ENCODE measurements at regions not wholly inside any gene's neighbourhood (a gene's known extent, or its start where the extent isn't known, plus 50 kb on each side); places are given as distances from the start of the nearest gene placed in this dataset.

- DNase-seq (ENCODE audit: low spot score): no peak
Measured at GRCh38 chr1:87820668-87821334, 492.1 kb downstream of the LMO4 start.

- DNase-seq (ENCODE audit: low spot score): no peak
Measured at GRCh38 chr1:87821335-87821697, 492.6 kb downstream of the LMO4 start.

- DNase-seq (ENCODE audit: low spot score): no peak
Measured at GRCh38 chr1:87826681-87827251, 498.1 kb downstream of the LMO4 start.

GRCh38 chr1:87829360-87829759, 500.7 kb downstream of the LMO4 start:
- no peak for DNase-seq (ENCODE audit: low spot score)

- DNase-seq (ENCODE audit: low spot score): no peak
Measured at GRCh38 chr1:87830432-87830978, 501.8 kb downstream of the LMO4 start.

GRCh38 chr1:87833166-87833565, 504.5 kb downstream of the LMO4 start:
- no peak for DNase-seq (ENCODE audit: low spot score)

GRCh38 chr1:87834151-87834550, 505.5 kb downstream of the LMO4 start:
- DNase-seq (ENCODE audit: low spot score): no peak

GRCh38 chr1:87834941-87835340, 506.3 kb downstream of the LMO4 start:
- no peak for DNase-seq (ENCODE audit: low spot score)

GRCh38 chr1:87840767-87841166, 512.1 kb downstream of the LMO4 start:
- DNase-seq (ENCODE audit: low spot score): no peak

GRCh38 chr1:87841332-87841731, 512.7 kb downstream of the LMO4 start:
- no peak for DNase-seq (ENCODE audit: low spot score)

- no peak for DNase-seq (ENCODE audit: low spot score)
Measured at GRCh38 chr1:87842156-87842555, 513.5 kb downstream of the LMO4 start.

GRCh38 chr1:87844251-87844650, 515.6 kb downstream of the LMO4 start:
- DNase-seq (ENCODE audit: low spot score): no peak

GRCh38 chr1:87851490-87851889, 522.8 kb downstream of the LMO4 start:
- DNase-seq (ENCODE audit: low spot score): no peak

- DNase-seq (ENCODE audit: low spot score): no peak
Measured at GRCh38 chr1:87852410-87853161, 523.9 kb downstream of the LMO4 start.

- no peak for DNase-seq (ENCODE audit: low spot score)
Measured at GRCh38 chr1:87853576-87854351, 525.1 kb downstream of the LMO4 start.

GRCh38 chr1:87863317-87863716, 534.6 kb downstream of the LMO4 start:
- DNase-seq (ENCODE audit: low spot score): no peak

GRCh38 chr1:87864676-87865075, 536.0 kb downstream of the LMO4 start:
- no peak for DNase-seq (ENCODE audit: low spot score)

GRCh38 chr1:87866416-87866815, 537.7 kb downstream of the LMO4 start:
- no peak for DNase-seq (ENCODE audit: low spot score)

- DNase-seq (ENCODE audit: low spot score): no peak
Measured at GRCh38 chr1:87867626-87868025, 538.9 kb downstream of the LMO4 start.

GRCh38 chr1:87869567-87869966, 540.9 kb downstream of the LMO4 start:
- no peak for DNase-seq (ENCODE audit: low spot score)

GRCh38 chr1:87872189-87872588, 543.5 kb downstream of the LMO4 start:
- DNase-seq (ENCODE audit: low spot score): no peak

- no peak for DNase-seq (ENCODE audit: low spot score)
Measured at GRCh38 chr1:87872692-87873091, 544.0 kb downstream of the LMO4 start.
